ENCODE measurements at regions not wholly inside any gene's neighbourhood (a gene's known extent, or its start where the extent isn't known, plus 50 kb on each side); places are given as distances from the start of the nearest gene placed in this dataset.

GRCh38 chr3:43997788-43998369 lies 243.8 kb upstream of the TOPAZ1 start:
- Histone ChIP-seq H3K27me3 (ENCODE audit: insufficient read depth, low read length, poor library complexity, severe bottlenecking) (peaks cover 4% of the 10 kb centered on the region), H3K36me3 (ENCODE audit: insufficient read depth, low read length) (no peaks in the 10 kb centered on the region), H3K4me2 (ENCODE audit: low read depth, low read length, poor library complexity, severe bottlenecking) (no peak overlapping the region), H4K20me1 (ENCODE audit: insufficient read depth, low read length, poor library complexity, severe bottlenecking) (no peaks in the 10 kb centered on the region), H3K4me3 (ENCODE audit: low read length, poor library complexity, severe bottlenecking) (no peak overlapping the region), H3K9me2 (replicated peaks; ENCODE audit: low read depth, low read length) (no peaks in the 10 kb centered on the region), H3K9me3 (ENCODE audit: insufficient read depth, low read depth, low read length) (peaks cover 6% of the 10 kb centered on the region; the same call in 1 of the 2 replicates), H3K9ac (ENCODE audit: low read depth, low read length, poor library complexity, severe bottlenecking) (no peak overlapping the region), H3F3A (ENCODE audit: low read depth) (no peaks in the 10 kb centered on the region), H2AFZ (ENCODE audit: low read length) (no peak overlapping the region), H3K4me1 (ENCODE audit: insufficient read depth, low read length, poor library complexity, severe bottlenecking) (no peaks in the 10 kb centered on the region), H3K79me2 (ENCODE audit: insufficient read depth, low read length) (no peaks in the 10 kb centered on the region)
- no peak for TF ChIP-seq EZH2phosphoT487 (IDR thresholded peaks at IDR 0.05; ENCODE audit: borderline replicate concordance)
- no peak for TF ChIP-seq CTCF (conservative IDR thresholded peaks at IDR 0.05; ENCODE audit: low read length)

- no peaks in the 10 kb centered on the region for H3K4me1 ChIP-seq (ENCODE audit: insufficient read depth, low read length, poor library complexity, severe bottlenecking)
- no peaks in the 10 kb centered on the region for H3K36me3 ChIP-seq (ENCODE audit: insufficient read depth, low read length)
- H3K9me3 ChIP-seq (ENCODE audit: insufficient read depth, low read depth, low read length), result peaks cover 1% of the 10 kb centered on the region; the same call in 1 of the 2 replicates
- no peaks in the 10 kb centered on the region for H3K79me2 ChIP-seq (ENCODE audit: insufficient read depth, low read length)
- H3K27me3 ChIP-seq (ENCODE audit: insufficient read depth, low read length, poor library complexity, severe bottlenecking), result peaks cover 4% of the 10 kb centered on the region
- no peaks in the 10 kb centered on the region for H3K9me2 ChIP-seq (replicated peaks; ENCODE audit: low read depth, low read length)
- no peak overlapping the region for H3K9ac ChIP-seq (ENCODE audit: low read depth, low read length, poor library complexity, severe bottlenecking)
- no peaks in the 10 kb centered on the region for H3F3A ChIP-seq (ENCODE audit: low read depth)
- H3K4me2 ChIP-seq (ENCODE audit: low read depth, low read length, poor library complexity, severe bottlenecking), result no peak overlapping the region
- no peak overlapping the region for H2AFZ ChIP-seq (ENCODE audit: low read length)
- TF ChIP-seq CTCF (conservative IDR thresholded peaks at IDR 0.05; ENCODE audit: low read length) (no peak), EZH2phosphoT487 (IDR thresholded peaks at IDR 0.05; ENCODE audit: borderline replicate concordance) (no peak)
- H4K20me1 ChIP-seq (ENCODE audit: insufficient read depth, low read length, poor library complexity, severe bottlenecking), result no peaks in the 10 kb centered on the region
- no peak overlapping the region for H3K4me3 ChIP-seq (ENCODE audit: low read length, poor library complexity, severe bottlenecking)
Measured at GRCh38 chr3:43998370-43998835, 243.3 kb upstream of the TOPAZ1 start.

GRCh38 chr3:43998836-43999727 lies 242.6 kb upstream of the TOPAZ1 start:
- Histone ChIP-seq H3K9me2 (replicated peaks; ENCODE audit: low read depth, low read length) (no peaks in the 10 kb centered on the region), H3F3A (ENCODE audit: low read depth) (no peaks in the 10 kb centered on the region), H4K20me1 (ENCODE audit: insufficient read depth, low read length, poor library complexity, severe bottlenecking) (no peaks in the 10 kb centered on the region), H3K4me2 (ENCODE audit: low read depth, low read length, poor library complexity, severe bottlenecking) (no peak overlapping the region), H3K36me3 (ENCODE audit: insufficient read depth, low read length) (no peaks in the 10 kb centered on the region), H3K4me1 (ENCODE audit: insufficient read depth, low read length, poor library complexity, severe bottlenecking) (no peaks in the 10 kb centered on the region), H3K9me3 (ENCODE audit: insufficient read depth, low read depth, low read length) (no peaks in the 10 kb centered on the region; the same call in 1 of the 2 replicates), H2AFZ (ENCODE audit: low read length) (no peak overlapping the region), H3K9ac (ENCODE audit: low read depth, low read length, poor library complexity, severe bottlenecking) (no peak overlapping the region), H3K79me2 (ENCODE audit: insufficient read depth, low read length) (no peaks in the 10 kb centered on the region), H3K27me3 (ENCODE audit: insufficient read depth, low read length, poor library complexity, severe bottlenecking) (peaks cover 4% of the 10 kb centered on the region), H3K4me3 (ENCODE audit: low read length, poor library complexity, severe bottlenecking) (no peak overlapping the region)
- no peak for TF ChIP-seq CTCF (conservative IDR thresholded peaks at IDR 0.05; ENCODE audit: low read length)
- TF ChIP-seq EZH2phosphoT487 (IDR thresholded peaks at IDR 0.05; ENCODE audit: borderline replicate concordance), result no peak

Measured in Loucy (cell line).